ENCODE measurements at regions not wholly inside any gene's neighbourhood (a gene's known extent, or its start where the extent isn't known, plus 50 kb on each side); places are given as distances from the start of the nearest gene placed in this dataset.

- Histone ChIP-seq H3K4me1 (ENCODE audit: control insufficient read depth, insufficient read depth, low read length) (peaks cover 16% of the 10 kb centered on the region), H3K27ac (ENCODE audit: low read depth, low read length) (no peak overlapping the region), H3K4me3 (ENCODE audit: low read depth, low read length) (no peak overlapping the region), H3K27me3 (ENCODE audit: control insufficient read depth, insufficient read depth, low read length) (no peaks in the 10 kb centered on the region), H3K36me3 (ENCODE audit: control insufficient read depth, insufficient read depth, low read length) (no peaks in the 10 kb centered on the region), H3K9me3 (ENCODE audit: control insufficient read depth, insufficient read depth, low read length) (no peaks in the 10 kb centered on the region), H3K9ac (ENCODE audit: low read depth, low read length) (no peak overlapping the region)
Measured at GRCh38 chr6:14031516-14031915, 86.1 kb upstream of the CD83 start.

DNA sequence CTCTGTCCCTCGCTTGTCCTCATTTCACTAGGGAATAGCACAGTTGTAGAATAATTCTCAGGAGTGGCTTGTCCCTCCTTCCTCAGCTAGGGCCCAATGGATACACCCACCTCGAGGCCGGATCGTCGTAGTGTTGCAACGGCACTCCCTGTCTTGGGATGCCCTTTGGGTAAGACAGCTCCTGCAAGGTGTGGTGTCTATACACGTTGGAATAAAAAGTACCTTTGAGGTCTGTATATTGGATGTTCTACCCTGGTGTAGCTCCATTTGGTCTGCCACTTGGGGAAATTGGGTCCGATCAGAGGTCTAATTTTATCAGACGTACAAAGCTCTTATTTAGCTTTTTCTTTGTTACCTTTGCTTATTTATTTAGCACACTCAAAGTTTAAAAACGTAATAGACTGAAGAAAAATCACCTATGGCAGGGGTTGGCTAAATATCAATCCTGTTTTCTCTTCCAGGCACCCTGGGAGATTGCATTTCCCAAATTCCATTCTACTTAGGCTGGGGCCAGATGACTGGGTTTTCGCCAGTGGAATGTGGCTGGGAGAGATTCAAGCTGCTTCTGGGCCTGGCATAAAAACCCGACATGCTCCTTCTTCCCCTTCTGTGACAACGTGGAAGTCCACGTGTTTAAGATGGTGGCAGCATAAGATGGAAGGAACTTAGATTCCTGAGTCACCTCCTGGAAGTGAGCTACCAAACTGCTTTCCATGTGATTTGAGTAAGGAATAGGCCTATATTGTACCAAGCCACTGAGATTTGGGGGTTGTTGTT lies 82.3 kb upstream of the CD83 start:
- Histone ChIP-seq H3K36me3 (ENCODE audit: control insufficient read depth, insufficient read depth, low read length) (no peaks in the 10 kb centered on the region), H3K9ac (ENCODE audit: low read depth, low read length) (no peak overlapping the region), H3K27ac (ENCODE audit: low read depth, low read length) (peak overlapping the region; percentile 10), H3K27me3 (ENCODE audit: control insufficient read depth, insufficient read depth, low read length) (no peaks in the 10 kb centered on the region), H3K4me1 (ENCODE audit: control insufficient read depth, insufficient read depth, low read length) (peaks cover 20% of the 10 kb centered on the region), H3K9me3 (ENCODE audit: control insufficient read depth, insufficient read depth, low read length) (no peaks in the 10 kb centered on the region), H3K4me3 (ENCODE audit: low read depth, low read length) (no peak overlapping the region)

DNA sequence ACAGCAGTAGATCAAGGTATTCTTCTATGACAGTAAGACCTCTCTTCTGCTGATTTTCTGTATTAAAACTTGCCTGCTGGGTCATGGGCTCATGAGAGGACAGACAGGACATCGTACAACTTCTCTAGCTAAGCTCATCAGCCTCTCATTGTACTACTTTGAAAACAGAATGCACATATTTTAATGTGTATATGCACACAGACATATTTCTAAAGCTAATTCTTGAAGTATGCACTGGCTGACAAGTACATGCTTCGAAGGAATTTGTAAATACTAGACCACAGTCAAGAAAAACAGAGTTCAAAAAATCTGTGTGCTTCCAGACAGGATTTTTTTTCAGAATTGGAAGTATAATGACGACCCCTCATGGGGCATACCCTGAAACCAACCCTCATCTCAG lies 81.7 kb upstream of the CD83 start:
- H3K27me3 ChIP-seq (ENCODE audit: control insufficient read depth, insufficient read depth, low read length), result no peaks in the 10 kb centered on the region
- H3K4me1 ChIP-seq (ENCODE audit: control insufficient read depth, insufficient read depth, low read length), result peaks cover 20% of the 10 kb centered on the region
- H3K9ac ChIP-seq (ENCODE audit: low read depth, low read length), result no peak overlapping the region
- H3K4me3 ChIP-seq (ENCODE audit: low read depth, low read length), result no peak overlapping the region
- H3K27ac ChIP-seq (ENCODE audit: low read depth, low read length), result peak overlapping the region; percentile 10
- H3K36me3 ChIP-seq (ENCODE audit: control insufficient read depth, insufficient read depth, low read length), result no peaks in the 10 kb centered on the region
- H3K9me3 ChIP-seq (ENCODE audit: control insufficient read depth, insufficient read depth, low read length), result no peaks in the 10 kb centered on the region

- Histone ChIP-seq H3K4me1 (ENCODE audit: control insufficient read depth, insufficient read depth, low read length) (peaks cover 20% of the 10 kb centered on the region), H3K9ac (ENCODE audit: low read depth, low read length) (no peak overlapping the region), H3K4me3 (ENCODE audit: low read depth, low read length) (no peak overlapping the region), H3K36me3 (ENCODE audit: control insufficient read depth, insufficient read depth, low read length) (no peaks in the 10 kb centered on the region), H3K9me3 (ENCODE audit: control insufficient read depth, insufficient read depth, low read length) (no peaks in the 10 kb centered on the region), H3K27me3 (ENCODE audit: control insufficient read depth, insufficient read depth, low read length) (no peaks in the 10 kb centered on the region), H3K27ac (ENCODE audit: low read depth, low read length) (no peak overlapping the region)
Measured at GRCh38 chr6:14036911-14037310, 80.7 kb upstream of the CD83 start.

DNA sequence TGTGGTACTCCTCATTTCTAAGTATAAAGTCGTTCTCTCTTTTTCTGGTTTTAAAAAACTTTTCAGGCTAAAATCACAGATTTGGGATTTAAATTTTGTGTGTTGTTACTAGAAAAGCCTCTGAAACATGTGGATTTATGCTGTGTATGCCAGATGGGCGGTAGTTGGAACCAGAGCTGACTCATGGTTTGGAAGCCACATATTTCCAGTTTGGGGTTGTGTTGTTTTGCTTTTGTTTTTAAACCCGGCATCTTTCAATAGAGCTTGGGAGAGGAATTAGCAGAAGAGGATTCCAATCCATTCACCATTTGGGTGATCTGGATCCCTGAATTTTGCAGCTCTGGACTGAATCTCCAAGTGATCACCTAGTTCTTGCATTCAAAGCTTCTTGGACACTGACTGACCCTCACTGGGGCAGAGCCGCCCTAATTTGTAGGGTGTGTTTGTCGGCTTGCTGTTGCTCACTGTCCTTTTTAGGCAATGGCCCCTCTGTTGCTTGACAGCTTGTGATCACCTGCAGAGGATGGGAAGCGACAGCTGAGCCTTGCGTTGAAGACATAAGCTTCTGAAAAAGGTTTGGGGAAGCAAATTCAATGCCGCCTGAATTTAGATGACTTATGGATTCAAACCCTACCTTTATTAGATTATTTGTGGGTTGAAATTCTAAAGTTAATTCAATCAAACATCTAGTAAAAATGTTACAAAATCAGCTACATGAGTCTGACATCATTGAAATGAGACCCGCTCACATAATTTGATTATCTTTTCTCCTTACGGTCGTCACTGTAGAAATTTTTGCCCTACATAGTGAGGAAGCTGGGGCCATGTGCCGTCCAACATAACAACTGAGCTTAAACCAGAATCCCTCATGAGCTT lies 79.9 kb upstream of the CD83 start:
- no peak overlapping the region for H3K4me3 ChIP-seq (ENCODE audit: low read depth, low read length)
- H3K27ac ChIP-seq (ENCODE audit: low read depth, low read length), result no peak overlapping the region
- H3K36me3 ChIP-seq (ENCODE audit: control insufficient read depth, insufficient read depth, low read length), result no peaks in the 10 kb centered on the region
- H3K4me1 ChIP-seq (ENCODE audit: control insufficient read depth, insufficient read depth, low read length), result peaks cover 20% of the 10 kb centered on the region
- no peaks in the 10 kb centered on the region for H3K27me3 ChIP-seq (ENCODE audit: control insufficient read depth, insufficient read depth, low read length)
- H3K9ac ChIP-seq (ENCODE audit: low read depth, low read length), result no peak overlapping the region
- H3K9me3 ChIP-seq (ENCODE audit: control insufficient read depth, insufficient read depth, low read length), result no peaks in the 10 kb centered on the region

DNA sequence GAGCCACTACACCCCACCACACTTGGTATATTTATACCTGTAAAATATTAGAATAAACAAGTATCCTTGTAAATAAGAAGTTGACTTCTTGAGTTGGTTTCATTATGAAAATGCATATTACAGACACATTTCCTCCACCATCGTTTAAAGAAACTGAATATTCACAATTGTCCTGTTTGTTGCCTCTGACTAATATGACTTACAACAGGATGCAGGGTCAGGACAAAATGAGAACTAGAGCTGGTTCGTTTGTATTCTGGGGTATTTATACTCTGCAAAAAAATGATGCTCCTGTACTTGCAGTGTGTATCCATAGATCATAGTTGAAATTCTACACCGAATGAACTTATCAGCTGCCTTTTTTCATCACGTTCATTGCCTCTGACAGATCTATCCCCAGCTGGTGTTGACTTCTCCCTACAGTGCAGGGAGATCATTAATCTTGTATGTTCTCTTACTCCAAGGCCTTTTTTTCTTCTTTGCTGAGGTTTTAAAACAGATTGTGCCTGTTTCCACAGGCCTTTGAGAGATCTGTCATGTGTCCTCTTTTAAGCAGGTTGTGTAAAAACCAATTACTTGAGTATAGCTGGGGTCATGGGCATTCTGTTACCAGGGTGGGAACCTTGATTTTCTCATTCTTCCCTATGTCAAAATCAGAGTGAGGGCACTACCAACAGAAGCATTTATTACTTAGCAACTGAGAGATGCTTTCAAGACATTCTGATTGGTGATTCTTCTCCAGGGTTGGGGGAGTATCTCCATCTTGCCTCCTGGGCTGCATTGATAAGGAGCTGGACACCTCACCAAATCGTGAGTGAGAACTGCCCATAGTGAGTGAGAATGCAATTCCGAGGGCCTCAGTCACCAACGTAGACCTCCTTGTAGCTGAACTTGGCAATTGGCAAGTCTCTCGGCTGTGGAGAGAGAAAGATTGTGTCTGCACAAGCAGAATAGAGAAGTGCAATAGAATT lies 78.8 kb upstream of the CD83 start:
- Histone ChIP-seq H3K27me3 (ENCODE audit: control insufficient read depth, insufficient read depth, low read length) (no peaks in the 10 kb centered on the region), H3K4me3 (ENCODE audit: low read depth, low read length) (no peak overlapping the region), H3K9ac (ENCODE audit: low read depth, low read length) (no peak overlapping the region), H3K9me3 (ENCODE audit: control insufficient read depth, insufficient read depth, low read length) (no peaks in the 10 kb centered on the region), H3K36me3 (ENCODE audit: control insufficient read depth, insufficient read depth, low read length) (no peaks in the 10 kb centered on the region), H3K27ac (ENCODE audit: low read depth, low read length) (no peak overlapping the region), H3K4me1 (ENCODE audit: control insufficient read depth, insufficient read depth, low read length) (peaks cover 20% of the 10 kb centered on the region)

DNA sequence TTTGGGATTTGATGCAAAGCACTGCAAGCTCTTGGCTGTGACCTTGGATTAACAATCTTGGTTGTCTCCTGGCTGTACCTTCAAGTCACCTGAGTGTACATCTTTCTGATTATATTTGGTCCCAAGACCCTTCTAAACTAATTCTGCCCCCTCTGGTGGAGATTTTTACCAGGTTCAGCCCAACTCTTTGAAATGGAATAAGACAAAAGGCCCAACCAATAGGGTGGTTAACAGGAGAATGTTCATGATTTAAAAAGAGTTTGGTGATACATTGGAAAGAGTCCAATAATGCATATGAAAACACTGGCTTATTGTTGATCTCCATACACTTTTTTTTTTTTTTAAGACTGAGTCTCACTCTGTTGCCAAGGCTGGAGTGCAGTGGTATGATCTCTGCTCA lies 77.5 kb upstream of the CD83 start:
- Histone ChIP-seq H3K4me3 (ENCODE audit: low read depth, low read length) (no peak overlapping the region), H3K27ac (ENCODE audit: low read depth, low read length) (no peak overlapping the region), H3K4me1 (ENCODE audit: control insufficient read depth, insufficient read depth, low read length) (peaks cover 17% of the 10 kb centered on the region), H3K36me3 (ENCODE audit: control insufficient read depth, insufficient read depth, low read length) (no peaks in the 10 kb centered on the region), H3K9me3 (ENCODE audit: control insufficient read depth, insufficient read depth, low read length) (no peaks in the 10 kb centered on the region), H3K27me3 (ENCODE audit: control insufficient read depth, insufficient read depth, low read length) (no peaks in the 10 kb centered on the region), H3K9ac (ENCODE audit: low read depth, low read length) (no peak overlapping the region)

DNA sequence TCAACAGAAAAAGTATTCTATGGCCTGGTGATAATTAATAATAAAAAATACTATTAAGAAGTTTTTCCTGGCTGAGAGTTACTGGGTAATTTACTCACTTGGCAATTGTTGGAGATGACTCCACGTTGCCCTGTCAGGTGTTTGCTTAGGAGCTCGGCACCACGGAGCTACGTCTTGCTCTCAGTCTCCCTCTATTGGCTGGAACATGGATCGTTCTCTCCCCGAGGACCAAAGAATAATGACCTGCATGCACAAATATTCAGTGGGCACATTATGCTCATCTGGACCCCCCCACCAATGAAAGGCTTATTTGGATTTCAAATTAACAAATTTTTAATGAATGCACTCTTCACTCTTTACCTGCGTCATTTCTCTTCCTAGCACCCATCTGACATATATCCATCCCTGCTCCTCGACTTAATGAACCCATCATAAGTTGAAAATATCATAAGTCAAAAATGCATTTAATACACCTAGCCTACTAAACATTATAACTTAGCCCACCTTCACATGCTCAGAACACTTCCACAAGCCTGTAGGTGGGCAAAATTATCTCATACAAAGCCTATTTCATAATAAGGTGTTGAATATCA lies 71.0 kb upstream of the CD83 start:
- no peaks in the 10 kb centered on the region for H3K9me3 ChIP-seq (ENCODE audit: control insufficient read depth, insufficient read depth, low read length)
- no peaks in the 10 kb centered on the region for H3K27me3 ChIP-seq (ENCODE audit: control insufficient read depth, insufficient read depth, low read length)
- no peaks in the 10 kb centered on the region for H3K36me3 ChIP-seq (ENCODE audit: control insufficient read depth, insufficient read depth, low read length)
- H3K27ac ChIP-seq (ENCODE audit: low read depth, low read length), result no peak overlapping the region
- no peaks in the 10 kb centered on the region; the same call in 1 of the 2 replicates for H3K4me1 ChIP-seq (ENCODE audit: control insufficient read depth, insufficient read depth, low read length)
- no peak overlapping the region for H3K9ac ChIP-seq (ENCODE audit: low read depth, low read length)
- H3K4me3 ChIP-seq (ENCODE audit: low read depth, low read length), result no peak overlapping the region

DNA sequence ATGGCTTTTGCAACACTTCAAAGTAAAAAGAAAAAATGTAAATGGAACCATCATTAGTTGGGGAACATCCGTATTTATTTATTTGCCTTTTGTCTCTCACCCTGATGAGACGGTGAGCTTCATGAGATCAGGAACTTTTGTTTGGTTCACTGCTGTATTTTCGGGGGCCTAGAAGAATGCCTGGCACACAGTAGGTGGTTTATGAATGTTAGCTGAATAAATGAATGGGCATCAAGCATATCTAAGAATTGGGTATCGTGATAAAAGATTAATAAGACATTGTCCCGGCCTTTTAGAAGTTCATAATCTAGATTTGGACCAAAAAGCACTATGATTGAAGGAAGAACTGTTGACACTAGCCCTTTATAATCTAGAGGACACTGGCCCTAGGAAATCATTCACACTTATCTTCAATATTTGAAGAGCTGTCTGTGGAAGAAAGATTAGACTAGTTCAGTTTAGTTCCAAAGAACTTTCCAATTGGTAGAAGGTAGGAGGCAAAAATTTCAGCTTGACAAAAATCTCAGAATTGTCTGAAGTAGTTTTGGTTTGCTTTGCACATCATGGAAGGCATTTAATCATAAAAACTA lies 70.3 kb upstream of the CD83 start:
- Histone ChIP-seq H3K9me3 (ENCODE audit: control insufficient read depth, insufficient read depth, low read length) (no peaks in the 10 kb centered on the region), H3K4me3 (ENCODE audit: low read depth, low read length) (no peak overlapping the region), H3K9ac (ENCODE audit: low read depth, low read length) (no peak overlapping the region), H3K4me1 (ENCODE audit: control insufficient read depth, insufficient read depth, low read length) (no peaks in the 10 kb centered on the region; the same call in 1 of the 2 replicates), H3K27ac (ENCODE audit: low read depth, low read length) (no peak overlapping the region), H3K36me3 (ENCODE audit: control insufficient read depth, insufficient read depth, low read length) (no peaks in the 10 kb centered on the region), H3K27me3 (ENCODE audit: control insufficient read depth, insufficient read depth, low read length) (no peaks in the 10 kb centered on the region)

DNA sequence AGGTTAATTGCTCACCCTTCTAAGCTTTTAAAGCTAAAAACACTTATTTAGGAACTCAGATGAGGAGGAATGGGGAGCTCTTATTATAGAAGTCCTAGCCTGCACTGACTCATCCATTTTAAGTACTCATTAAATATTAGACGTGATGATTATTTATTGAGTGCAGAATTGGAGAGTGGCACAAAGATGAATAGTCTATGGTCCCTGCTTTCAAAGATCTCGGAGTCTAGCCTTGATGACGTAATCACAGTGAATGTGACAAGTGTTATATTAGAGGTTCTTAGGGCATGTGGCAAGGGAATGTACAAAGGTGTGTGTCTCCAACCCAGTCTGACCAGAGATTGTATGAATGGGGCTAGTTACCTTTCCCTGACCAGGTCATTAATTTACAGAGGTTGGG lies 68.7 kb upstream of the CD83 start:
- Histone ChIP-seq H3K27me3 (ENCODE audit: control insufficient read depth, insufficient read depth, low read length) (no peaks in the 10 kb centered on the region), H3K9me3 (ENCODE audit: control insufficient read depth, insufficient read depth, low read length) (no peaks in the 10 kb centered on the region), H3K4me3 (ENCODE audit: low read depth, low read length) (no peak overlapping the region), H3K27ac (ENCODE audit: low read depth, low read length) (no peak overlapping the region), H3K36me3 (ENCODE audit: control insufficient read depth, insufficient read depth, low read length) (no peaks in the 10 kb centered on the region), H3K4me1 (ENCODE audit: control insufficient read depth, insufficient read depth, low read length) (no peaks in the 10 kb centered on the region; the same call in 1 of the 2 replicates), H3K9ac (ENCODE audit: low read depth, low read length) (no peak overlapping the region)

All from HUES48 (cell line).